IMR-90 (cell line): ENCODE measurements at regions not wholly inside any gene's neighbourhood (a gene's known extent, or its start where the extent isn't known, plus 50 kb on each side); places are given as distances from the start of the nearest gene placed in this dataset.

Source experiments
- ATAC-seq: fragments of 200-7000 bp; cut with Tn5 transposase; 2 replicates; pipeline ENCODE4 v1.9.1; 2020; ENCODE audit warnings: low read depth, mild to moderate bottlenecking, moderate library complexity
- BruUV-seq: library from RNA; stranded (reverse); fragments of 400-500 nt; replicated peaks from 2 replicates; lab custom pipeline; 2021; lab: Mats Ljungman, UMichigan
- CTCF ChIA-PET: fragments of 300-600 bp; formaldehyde crosslinking; extraction: SDS; loops from one replicate; lab custom pipeline; 2021; ENCODE audit warnings: antibody characterized with exemption; lab: Yijun Ruan, JAX
- POLR2A ChIA-PET: fragments of 300-600 bp; sonication (Branson Sonifier 250); formaldehyde crosslinking; loops from one replicate; lab custom pipeline; 2022; ENCODE audit warnings: antibody characterized with exemption; ENCODE audit not compliant: unreplicated experiment; lab: Charles Lee
- DNase-seq: peaks from one replicate; pipeline ENCODE4 v3.0.0; 2013
- H2AFZ ChIP-seq: replicated peaks from 2 replicates; pipeline ENCODE3; 2013; ENCODE audit warnings: low read length, mild to moderate bottlenecking; ENCODE audit not compliant: poor library complexity
- H2AK5ac ChIP-seq: 2 replicates; pipeline ENCODE4 v1.6.1; 2013; ENCODE audit warnings: low read depth, low read length, inconsistent platforms
- H2AK9ac ChIP-seq: replicated peaks from 2 replicates; pipeline ENCODE3; 2013; ENCODE audit warnings: mild to moderate bottlenecking, low read depth, low read length, moderate library complexity; ENCODE audit not compliant: poor library complexity
- H2BK120ac ChIP-seq: 2 replicates; pipeline ENCODE4 v1.6.1; 2013; ENCODE audit warnings: low read depth, low read length, inconsistent platforms
- H2BK15ac ChIP-seq: 3 replicates; pipeline ENCODE4 v1.6.1; 2013; ENCODE audit warnings: low read depth, low read length, inconsistent platforms
- H2BK20ac ChIP-seq: 2 replicates; pipeline ENCODE4 v1.6.1; 2013; ENCODE audit warnings: low read depth, mild to moderate bottlenecking, inconsistent platforms, low read length, moderate library complexity
- H2BK5ac ChIP-seq: 2 replicates; pipeline ENCODE4 v1.6.1; 2013; ENCODE audit warnings: mild to moderate bottlenecking, low read depth, low read length, inconsistent platforms; ENCODE audit not compliant: poor library complexity, severe bottlenecking
- H3K14ac ChIP-seq: replicated peaks from 2 replicates; pipeline ENCODE4 v1.6.1; 2013; ENCODE audit warnings: low read depth, low read length, inconsistent platforms
- H3K18ac ChIP-seq: 2 replicates; pipeline ENCODE4 v1.6.1; 2013; ENCODE audit warnings: low read depth, low read length, control low read depth
- H3K23ac ChIP-seq: 2 replicates; pipeline ENCODE4 v1.6.1; 2013; ENCODE audit warnings: low read depth, low read length, inconsistent platforms
- H3K27ac ChIP-seq: 2 replicates; pipeline ENCODE4 v1.5.1; 2013; ENCODE audit warnings: mild to moderate bottlenecking, control low read depth, low read length; ENCODE audit not compliant: insufficient read depth
- H3K27me3 ChIP-seq: 2 replicates; pipeline ENCODE4 v1.6.1; 2013; ENCODE audit warnings: low read length; ENCODE audit not compliant: control insufficient read depth, insufficient read depth
- H3K36me3 ChIP-seq: 2 replicates; pipeline ENCODE4 v1.6.1; 2013; ENCODE audit warnings: low read length, mixed read lengths; ENCODE audit not compliant: control insufficient read depth, insufficient read depth
- H3K4ac ChIP-seq: 2 replicates; pipeline ENCODE4 v1.6.1; 2013; ENCODE audit warnings: low read depth, low read length, inconsistent platforms
- H3K4me1 ChIP-seq: 2 replicates; pipeline ENCODE4 v1.6.1; 2013; ENCODE audit warnings: low read length, mixed read lengths; ENCODE audit not compliant: control insufficient read depth, insufficient read depth
- H3K4me2 ChIP-seq: 2 replicates; pipeline ENCODE4 v1.6.1; 2013; ENCODE audit warnings: low read depth, mild to moderate bottlenecking, control low read depth, low read length, moderate library complexity
- H3K4me3 ChIP-seq: 2 replicates; pipeline ENCODE4 v1.5.1; 2013; ENCODE audit warnings: low read depth, mild to moderate bottlenecking, control low read depth, low read length, moderate library complexity; ENCODE audit not compliant: insufficient read depth
- H3K56ac ChIP-seq: 2 replicates; pipeline ENCODE4 v1.6.1; 2013; ENCODE audit warnings: low read length, inconsistent platforms; ENCODE audit not compliant: insufficient read depth; ENCODE audit errors: extremely low read depth
- H3K79me1 ChIP-seq, 2 experiments: 2 replicates each; pipeline ENCODE4 v1.6.1; 2013; ENCODE audit warnings: low read length in 2 of 2, inconsistent platforms in 1 of 2, low read depth in 1 of 2
- H3K9ac ChIP-seq: 2 replicates; pipeline ENCODE4 v1.6.1; 2013; ENCODE audit warnings: low read depth, low read length, control low read depth
- H3K9me1 ChIP-seq: 2 replicates; pipeline ENCODE4 v1.6.1; 2013; ENCODE audit warnings: low read length, inconsistent platforms; ENCODE audit not compliant: insufficient read depth
- H3K9me3 ChIP-seq: 2 replicates; pipeline ENCODE4 v1.6.1; 2013; ENCODE audit warnings: low read length; ENCODE audit not compliant: control insufficient read depth, insufficient read depth
- H4K20me1 ChIP-seq: 2 replicates; pipeline ENCODE4 v1.6.1; 2013; ENCODE audit warnings: low read length, inconsistent platforms; ENCODE audit not compliant: insufficient read depth
- H4K5ac ChIP-seq: 2 replicates; pipeline ENCODE4 v1.6.1; 2013; ENCODE audit warnings: mild to moderate bottlenecking, low read depth, low read length, control low read depth
- H4K8ac ChIP-seq, 2 experiments: 2 replicates each; pipeline ENCODE4 v1.6.1; 2013; ENCODE audit warnings: low read depth in 2 of 2, low read length in 2 of 2, control low read depth in 1 of 2, inconsistent platforms in 1 of 2
- H4K91ac ChIP-seq: 2 replicates; pipeline ENCODE4 v1.6.1; 2013; ENCODE audit warnings: low read depth, low read length, inconsistent platforms; ENCODE audit not compliant: insufficient read depth
- CEBPB ChIP-seq: IDR thresholded peaks from 2 replicates; pipeline ENCODE4 v1.6.1; 2012; ENCODE audit warnings: low read depth, low read length, improper control_type of control experiment
- MAZ ChIP-seq: IDR thresholded peaks from 2 replicates; pipeline ENCODE4 v1.6.1; 2012; ENCODE audit warnings: low read depth, mild to moderate bottlenecking, low read length, improper control_type of control experiment, moderate library complexity, borderline replicate concordance
- RCOR1 ChIP-seq: IDR thresholded peaks from 2 replicates; pipeline ENCODE4 v1.6.1; 2012; ENCODE audit warnings: mild to moderate bottlenecking, low read length, improper control_type of control experiment; ENCODE audit not compliant: insufficient replicate concordance
- WGBS, 2 experiments: methylation state at CpG; one replicate each; pipeline versions ENCODE4 v1.1.5 to v1.1.7; 2013; ENCODE audit warnings: missing lambda C conversion rate in 2 of 2; ENCODE audit not compliant: insufficient read length in 1 of 2; ENCODE audit errors: extremely low coverage in 2 of 2; 5-methylcytosine and 5-hydroxymethylcytosine counted together
- dilution Hi-C: fragments of 300-500 bp; cut with HindIII; formaldehyde crosslinking; loops from one replicate; pipeline ENCODE4 v1.14.3; 2018; ENCODE audit warnings: low sequenced_read_pairs; ENCODE audit not compliant: unreplicated experiment
- in situ Hi-C: fragments of 300-500 bp; cut with MboI; formaldehyde crosslinking; loops from 3 replicates; pipeline ENCODE4 v1.14.3; 2019; ENCODE audit warnings: low sequenced_read_pairs, inconsistent platforms, mixed read lengths
- intact Hi-C: fragments of 100-400 bp; cut with micrococcal nuclease; formaldehyde crosslinking; loops from 2 replicates; pipeline ENCODE4 v1.10.0; 2022

DNA sequence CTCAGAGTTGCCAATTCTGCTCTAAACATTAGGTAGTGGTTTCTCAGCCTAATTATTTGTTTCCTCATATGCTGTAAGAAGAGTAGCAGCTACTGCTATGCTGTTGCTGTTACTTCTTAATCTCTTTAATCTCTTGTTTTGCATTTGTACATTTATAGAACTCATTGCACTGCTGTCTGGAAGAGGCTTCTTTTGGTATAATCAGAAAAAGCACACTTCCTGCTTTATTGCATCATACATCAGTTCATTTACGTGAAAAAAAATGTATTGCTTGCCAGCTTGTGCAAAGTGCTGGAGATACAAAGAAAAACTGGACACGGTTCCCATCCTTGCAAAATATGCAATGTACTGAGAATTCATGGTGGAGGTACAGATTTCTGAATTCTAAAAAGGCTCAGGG is 332.0 kb downstream of the GRXCR1 start:
- H3K9ac ChIP-seq = no peak overlapping the region
- H4K5ac ChIP-seq = no peak overlapping the region
- H3K4me1 ChIP-seq = no peaks in the 10 kb centered on the region
- no peak overlapping the region for H3K18ac ChIP-seq
- no peaks in the 10 kb centered on the region for H4K20me1 ChIP-seq
- ATAC-seq = no peak
- BruUV-seq = no TSS peak
- H2AK9ac ChIP-seq = no peak overlapping the region
- no peak overlapping the region for H2BK5ac ChIP-seq
- WGBS, 2 experiments = 17% methylated on average over 1 of the region's 2 CpGs; no CpG with 5 or more reads in 1 of the 2 experiments
- H3K27me3 ChIP-seq = no peaks in the 10 kb centered on the region
- H2AK5ac ChIP-seq = no peak overlapping the region
- dilution Hi-C loops = no loop called here
- in situ Hi-C loops = no loop called here
- H3K4ac ChIP-seq = no peak overlapping the region
- DNase-seq = peak; percentile 6
- no peak overlapping the region for H4K8ac ChIP-seq
- H3K9me1 ChIP-seq = no peaks in the 10 kb centered on the region
- H3K9me3 ChIP-seq = no peaks in the 10 kb centered on the region
- no peak overlapping the region for H4K91ac ChIP-seq
- ChIA-PET POLR2A (no interaction called here), CTCF (no interaction called here)
- H3K4me2 ChIP-seq = no peak overlapping the region; the same call in 1 of the 2 replicates
- H3K14ac ChIP-seq = no peak overlapping the region
- no peak overlapping the region for H3K27ac ChIP-seq
- intact Hi-C loops = no loop called here
- H3K4me3 ChIP-seq = no peak overlapping the region
- no peak overlapping the region for H2BK20ac ChIP-seq
- no peak overlapping the region for H2BK120ac ChIP-seq
- no peak overlapping the region for H2AFZ ChIP-seq
- no peaks in the 10 kb centered on the region for H3K36me3 ChIP-seq
- TF ChIP-seq CEBPB (peak; percentile 79), RCOR1 (no peak), MAZ (no peak)
- no peak overlapping the region for H3K23ac ChIP-seq
- no peak overlapping the region for H2BK15ac ChIP-seq
- no peak overlapping the region for H3K56ac ChIP-seq
- H3K79me1 ChIP-seq = no peaks in the 10 kb centered on the region
